Stimulated activated CD4-positive, alpha-beta T cell treated with anti-CD3 and anti-CD28 coated beads, Interleukin-1b, Interleukin-23, amount 100 ng/mL, for 24 hours (primary cell): ENCODE measurements at regions not wholly inside any gene's neighbourhood (a gene's known extent, or its start where the extent isn't known, plus 50 kb on each side); places are given as distances from the start of the nearest gene placed in this dataset.

Experiments used
- DNase-seq, 4 experiments: peaks; one replicate each; pipeline ENCODE4 v3.0.0-alpha.2; 2020; ENCODE audit warnings: low read depth in 4 of 4, low spot score in 1 of 4

DNA sequence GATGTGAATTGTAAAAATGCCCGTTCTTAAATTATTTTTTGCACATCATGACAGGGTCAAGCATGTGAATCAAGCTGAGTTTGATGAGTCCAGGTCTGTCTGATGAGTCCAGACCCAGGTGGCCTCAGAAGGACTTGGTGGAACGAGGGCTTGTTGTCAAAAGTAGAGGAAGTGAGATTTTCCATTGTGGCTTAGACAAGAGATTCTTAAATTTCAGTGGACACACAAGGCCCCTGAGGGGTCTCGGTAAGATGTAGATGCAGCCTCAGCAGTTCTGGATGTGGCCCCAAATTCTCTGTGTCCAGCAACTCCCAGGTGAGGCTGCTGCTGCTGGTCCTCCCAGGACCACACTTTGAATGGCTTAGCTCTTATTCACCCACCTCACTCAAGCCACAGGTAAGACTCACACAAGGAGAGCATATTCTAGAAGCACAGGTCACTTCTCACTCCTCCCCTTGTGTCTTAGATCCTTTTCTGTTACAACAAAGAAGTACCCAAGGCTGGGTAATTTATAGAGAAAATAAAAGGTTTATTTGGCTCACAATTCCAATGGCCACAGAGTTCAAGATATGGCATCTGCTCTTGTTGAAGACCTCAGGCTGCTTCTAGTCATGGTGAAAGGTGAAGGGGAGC lies 98.8 kb downstream of the GGTLC2 start:
- DNase-seq, result no peak

GRCh38 chr22:22744412-22745224 lies 100.2 kb downstream of the GGTLC2 start:
- DNase-seq, result no peak

GRCh38 chr22:22745225-22746060 lies 101.0 kb downstream of the GGTLC2 start:
- DNase-seq, result peak in 2 of 4 experiments; percentile 5 to 35

DNA sequence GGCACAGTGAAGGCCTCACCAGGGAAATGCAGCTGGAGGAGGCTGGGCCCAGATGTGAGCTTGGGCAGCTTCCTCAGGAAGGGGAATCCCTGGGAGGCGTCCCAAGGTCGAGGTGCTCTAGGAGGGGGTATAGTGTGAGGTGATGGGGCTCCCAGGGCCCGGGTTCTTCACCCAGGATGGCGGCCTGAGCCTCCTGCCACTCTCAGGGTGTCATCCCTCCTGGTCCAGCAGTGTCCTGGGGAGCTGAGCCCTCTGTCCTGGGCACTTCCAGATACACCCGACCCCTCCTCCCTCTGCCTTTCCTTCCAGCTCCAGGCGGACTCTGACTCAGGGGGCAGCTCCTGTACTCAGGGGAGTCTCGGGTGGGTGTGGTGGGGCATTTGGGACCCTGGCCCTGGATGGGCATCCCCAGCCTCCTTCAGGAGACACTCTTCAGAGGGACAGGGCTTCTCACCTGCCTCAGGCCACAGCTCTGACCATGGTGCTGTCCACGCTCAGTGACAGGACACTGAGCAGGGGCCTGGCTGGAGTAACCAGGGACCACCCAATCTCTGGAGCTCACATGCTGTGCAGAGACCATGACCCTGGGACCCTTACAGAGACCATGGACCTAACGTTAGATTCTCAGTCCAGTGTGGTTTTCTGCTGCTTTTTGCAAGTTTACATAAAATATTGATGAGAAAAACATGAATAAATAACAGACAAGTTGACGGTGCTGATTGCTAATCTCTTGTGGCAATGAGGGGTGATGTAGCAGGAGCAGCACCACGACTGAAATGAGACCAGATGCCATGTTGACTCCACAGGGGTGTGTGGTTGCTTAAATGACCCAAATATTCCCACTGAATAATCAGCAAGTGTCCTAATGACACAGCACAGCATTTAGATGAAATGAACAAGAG lies 101.9 kb downstream of the GGTLC2 start:
- DNase-seq, result no peak

DNA sequence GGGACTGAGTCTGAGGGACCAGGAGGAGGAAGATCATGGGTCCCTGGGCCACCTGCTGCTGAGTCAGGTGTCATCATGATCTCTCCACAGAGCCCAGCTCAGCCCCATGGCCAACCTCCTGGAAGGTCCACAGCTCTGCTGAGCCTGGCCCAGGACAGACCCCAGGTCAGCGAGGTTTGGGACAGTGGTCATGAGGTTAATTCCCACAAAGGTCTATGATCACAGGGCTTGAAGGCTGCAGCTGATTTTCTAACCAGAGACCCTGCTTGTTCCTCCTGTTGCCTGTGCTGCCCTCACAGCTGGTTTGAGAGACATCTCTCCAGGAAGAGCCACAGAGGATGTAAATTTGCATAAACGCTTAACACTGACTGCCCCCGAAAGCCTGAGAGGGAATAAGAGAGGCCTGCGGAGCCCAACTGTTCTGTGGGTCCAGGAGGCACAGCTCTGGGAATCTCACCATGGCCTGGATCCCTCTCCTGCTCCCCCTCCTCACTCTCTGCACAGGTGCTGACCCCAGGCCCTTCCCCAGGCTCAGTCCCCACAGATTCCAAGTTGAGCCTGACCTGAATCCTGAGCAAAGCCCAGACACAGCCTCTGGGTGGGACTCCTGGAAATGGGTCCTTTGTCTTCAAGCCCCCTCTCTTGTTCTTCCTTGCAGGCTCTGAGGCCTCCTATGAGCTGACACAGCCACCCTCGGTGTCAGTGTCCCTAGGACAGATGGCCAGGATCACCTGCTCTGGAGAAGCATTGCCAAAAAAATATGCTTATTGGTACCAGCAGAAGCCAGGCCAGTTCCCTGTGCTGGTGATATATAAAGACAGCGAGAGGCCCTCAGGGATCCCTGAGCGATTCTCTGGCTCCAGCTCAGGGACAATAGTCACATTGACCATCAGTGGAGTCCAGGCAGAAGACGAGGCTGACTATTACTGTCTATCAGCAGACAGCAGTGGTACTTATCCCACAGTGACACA lies 102.8 kb downstream of the GGTLC2 start:
- no peak for DNase-seq

DNA sequence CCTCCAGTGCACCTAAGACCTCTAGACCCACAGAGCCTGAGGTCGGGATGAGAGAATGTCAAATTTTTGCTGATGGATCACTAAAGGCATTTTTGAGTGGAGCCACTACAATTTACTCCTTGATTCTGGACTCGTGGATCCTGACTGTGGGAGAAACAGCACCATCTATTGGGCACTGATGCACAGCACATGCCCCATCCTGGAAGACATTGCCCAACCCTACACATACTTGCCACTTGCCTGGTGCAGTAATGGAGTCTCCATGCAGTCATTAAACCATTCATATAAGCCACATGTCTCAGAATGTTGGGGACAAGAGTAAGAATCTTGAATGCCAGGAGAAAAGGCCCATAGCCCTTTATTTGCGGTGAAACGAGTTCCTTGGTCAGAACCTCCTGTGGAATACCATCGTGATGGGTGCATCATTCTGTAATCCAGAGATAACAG lies 103.9 kb downstream of the GGTLC2 start:
- peak in 1 of 4 experiments; percentile 18 for DNase-seq

- no peak for DNase-seq
Measured at GRCh38 chr22:22748756-22749155, 104.3 kb downstream of the GGTLC2 start.

- DNase-seq, result no peak
Measured at GRCh38 chr22:22749167-22749758, 104.8 kb downstream of the GGTLC2 start.

DNA sequence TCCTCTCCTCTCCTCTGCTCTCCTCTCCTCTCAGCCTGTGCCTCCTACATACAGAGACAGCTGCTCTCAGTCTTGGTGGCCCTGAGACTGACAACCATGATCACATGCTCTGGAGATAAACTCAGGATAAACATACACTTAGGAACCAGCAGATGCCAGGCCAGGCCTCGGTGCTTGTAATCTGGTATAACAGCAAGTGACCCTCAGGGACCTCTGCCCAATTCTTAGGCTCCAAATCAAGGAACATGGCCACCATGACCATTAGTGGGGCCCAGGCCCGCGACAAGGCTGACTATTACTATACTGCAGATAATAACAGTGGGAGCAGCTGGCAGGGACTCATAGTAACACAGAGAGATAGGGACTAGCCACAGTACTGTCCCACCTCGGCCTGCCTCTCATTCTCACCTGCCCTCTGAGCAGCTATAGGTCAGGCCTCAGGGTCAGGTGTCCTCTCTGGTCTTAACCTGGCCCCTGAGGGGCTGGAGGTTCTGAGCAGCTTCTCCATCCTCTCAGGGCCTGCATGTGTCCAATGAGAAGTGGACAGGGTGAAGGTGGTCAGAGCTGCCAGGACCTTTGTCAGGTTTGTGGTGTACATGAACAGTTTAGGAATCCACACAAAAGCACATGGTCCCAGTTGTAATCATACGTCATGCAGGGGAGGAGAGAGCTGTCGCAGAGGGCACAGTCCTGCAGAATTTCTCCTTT lies 106.1 kb downstream of the GGTLC2 start:
- no peak for DNase-seq

GRCh38 chr22:22751043-22751603 lies 106.7 kb downstream of the GGTLC2 start:
- no peak for DNase-seq

- no peak for DNase-seq
Measured at GRCh38 chr22:22752199-22752555, 107.8 kb downstream of the GGTLC2 start.

DNA sequence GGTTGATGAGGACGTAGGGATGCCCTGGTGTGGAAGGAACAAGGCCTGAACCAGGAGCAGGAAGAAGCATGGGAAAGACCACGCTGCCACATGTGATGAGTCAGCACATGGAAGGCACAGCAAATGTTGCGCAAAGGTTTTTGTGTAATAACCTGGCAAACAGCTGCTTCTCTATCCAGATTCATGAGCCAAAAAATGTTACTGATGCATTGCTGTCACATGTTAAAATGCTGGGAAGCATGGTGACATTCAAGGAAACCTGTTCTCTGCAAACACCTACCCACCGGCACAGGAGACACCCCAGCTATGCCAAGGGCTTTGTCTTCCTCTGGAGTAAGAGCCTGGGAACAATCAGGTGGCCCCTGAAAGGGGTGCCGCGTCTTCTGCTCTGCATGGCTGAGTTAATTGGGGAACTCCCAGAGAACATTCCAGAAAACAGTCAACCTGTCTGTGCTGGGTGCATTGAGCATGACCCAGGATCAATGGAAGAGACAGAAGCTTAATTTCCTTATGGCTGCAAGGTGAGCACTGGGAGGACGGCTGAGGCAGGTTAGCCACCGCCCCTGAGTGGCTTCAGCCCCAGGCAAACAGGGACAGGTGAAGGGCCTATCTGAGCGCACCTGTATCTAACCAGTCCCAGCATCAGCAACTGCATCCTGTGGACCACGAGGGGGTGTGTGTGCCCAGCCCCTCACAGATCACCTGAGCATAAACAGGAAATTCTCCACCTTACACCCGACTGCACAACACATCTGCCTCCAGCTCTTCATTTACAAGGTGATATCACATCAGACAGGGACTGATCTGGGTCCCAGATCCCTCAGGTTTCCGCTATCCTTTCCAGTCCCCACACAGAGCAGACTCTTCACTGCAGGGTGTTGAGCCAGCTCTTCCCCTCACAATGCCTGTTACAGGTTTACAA lies 108.4 kb downstream of the GGTLC2 start:
- no peak for DNase-seq

GRCh38 chr22:22753526-22754267 lies 109.3 kb downstream of the GGTLC2 start:
- peak; percentile 57 to 76 (median 63) for DNase-seq

GRCh38 chr22:22754268-22754657 lies 109.8 kb downstream of the GGTLC2 start:
- no peak for DNase-seq

GRCh38 chr22:22754961-22755777 lies 110.8 kb downstream of the GGTLC2 start:
- no peak for DNase-seq

- DNase-seq, result no peak
Measured at GRCh38 chr22:22755778-22756100, 111.3 kb downstream of the GGTLC2 start.
